GM18502 (cell line): ENCODE measurements at regions not wholly inside any gene's neighbourhood (a gene's known extent, or its start where the extent isn't known, plus 50 kb on each side); places are given as distances from the start of the nearest gene placed in this dataset.

ENCODE experiments used
- ATAC-seq: cut with Tn5 transposase; IDR thresholded peaks from one replicate; pipeline ENCODE4 v1.9.1; 2021; ENCODE audit warnings: mild to moderate bottlenecking; ENCODE audit not compliant: unreplicated experiment, poor library complexity

DNA sequence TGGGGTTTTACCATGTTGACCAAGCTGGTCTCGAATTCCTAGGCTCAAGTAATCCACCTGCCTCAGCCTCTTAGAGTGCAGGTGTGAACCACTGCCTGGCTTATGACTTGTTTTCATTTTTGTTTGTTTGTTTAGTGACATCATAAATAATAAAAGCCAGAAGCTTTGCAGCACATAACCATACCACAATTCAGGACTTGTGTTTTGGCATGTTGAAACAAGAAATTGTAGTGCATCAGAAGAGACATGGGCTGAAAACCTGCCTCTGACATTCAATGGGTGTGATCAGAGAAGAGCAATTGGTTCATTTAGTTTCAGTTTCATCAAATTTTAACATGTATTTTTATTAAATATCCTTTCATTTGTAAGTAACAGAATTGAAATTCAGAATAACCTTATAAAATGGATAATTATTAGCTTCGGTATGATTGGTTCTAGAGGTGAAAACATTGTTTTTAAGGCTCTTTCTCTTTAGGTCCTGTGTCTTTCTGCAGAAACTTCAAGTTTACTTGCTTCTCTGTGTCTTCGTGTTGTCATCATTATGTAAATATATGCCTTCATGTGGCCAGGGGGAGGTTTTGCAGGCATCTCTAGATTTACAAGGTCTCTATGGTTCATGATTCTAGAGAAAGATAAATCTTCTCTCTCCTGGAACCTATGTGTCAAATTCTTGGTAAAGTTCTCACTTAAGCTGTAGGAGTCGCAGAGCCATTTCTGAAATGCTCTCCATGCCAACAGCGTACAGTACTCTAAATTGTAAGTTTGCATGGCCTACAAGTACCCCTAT, 312.0 kb downstream of the KCNC2 start:
- no peak for ATAC-seq

DNA sequence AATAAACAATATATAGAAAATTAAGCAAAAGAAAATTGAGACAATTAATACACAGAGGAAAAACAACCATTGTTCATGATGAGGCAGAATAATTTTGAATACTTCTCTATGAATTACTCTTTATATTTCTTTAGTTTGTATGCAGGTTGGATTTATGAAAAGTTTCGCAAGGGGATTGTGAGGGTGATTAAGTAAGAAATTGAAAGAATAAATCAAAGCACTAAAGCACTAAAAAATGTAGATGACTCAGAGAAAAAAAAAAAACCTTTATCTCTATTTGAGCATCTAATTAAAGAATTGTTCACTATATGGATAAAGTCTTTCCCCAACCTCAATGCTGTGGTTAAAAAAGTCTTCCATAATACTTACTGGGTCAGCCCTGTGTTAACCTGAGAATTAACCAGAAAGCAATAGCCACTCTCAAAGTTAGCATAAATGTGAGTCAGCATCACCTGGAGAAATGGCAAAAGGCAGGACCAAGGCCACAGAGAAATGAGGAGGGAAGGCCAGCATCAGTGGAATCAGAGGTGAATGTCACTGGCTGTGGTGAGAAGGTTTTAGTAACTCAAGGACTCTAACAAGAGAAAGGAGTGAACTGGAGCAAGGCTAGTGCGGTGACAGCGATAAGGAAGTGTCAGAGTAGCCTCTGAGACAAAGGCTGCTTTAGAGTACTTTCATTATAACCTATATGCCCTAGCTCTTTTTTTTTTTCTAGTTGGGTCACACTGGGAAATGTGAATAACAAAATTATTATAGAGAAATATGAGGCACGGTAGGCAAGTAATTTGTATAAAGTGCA, 310.4 kb downstream of the KCNC2 start:
- no peak for ATAC-seq

DNA sequence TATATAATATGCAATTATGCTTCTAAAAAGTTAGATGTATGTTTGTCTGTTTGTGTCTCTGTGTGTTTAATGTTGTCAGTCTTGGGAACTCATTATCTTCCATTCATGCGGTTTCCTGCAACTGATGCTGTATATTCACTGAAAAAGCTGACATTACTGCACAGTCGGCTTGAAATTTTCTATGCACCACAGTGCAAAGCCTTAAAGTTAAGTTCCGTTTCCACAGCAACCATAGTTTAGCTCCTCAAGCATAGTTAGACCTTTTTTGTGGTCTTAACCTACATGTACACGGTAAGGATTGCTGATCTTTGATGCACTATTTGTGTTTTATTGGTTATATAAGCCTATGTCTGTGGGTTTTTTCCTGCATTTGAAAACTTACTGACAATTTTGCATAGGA, 309.4 kb downstream of the KCNC2 start:
- ATAC-seq, result no peak

DNA sequence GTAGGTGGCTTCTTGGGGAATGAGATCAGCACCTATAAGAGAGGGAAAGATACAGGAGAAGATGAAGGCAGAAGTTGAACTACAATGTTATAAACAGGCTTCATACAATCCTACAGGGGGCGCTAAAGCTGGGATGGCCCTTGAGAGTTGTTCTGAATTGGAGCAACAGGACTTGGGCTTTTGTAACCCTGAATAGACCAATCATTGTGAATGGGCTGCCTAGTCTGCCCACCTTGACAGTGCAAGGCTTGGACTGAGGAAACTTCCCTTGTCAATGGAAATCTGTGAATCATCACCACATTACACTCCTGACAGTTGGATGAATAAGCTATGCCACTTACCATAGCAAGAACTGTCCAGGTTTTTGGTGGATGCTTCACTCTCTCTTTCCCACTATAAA, 306.1 kb downstream of the KCNC2 start:
- no peak for ATAC-seq

DNA sequence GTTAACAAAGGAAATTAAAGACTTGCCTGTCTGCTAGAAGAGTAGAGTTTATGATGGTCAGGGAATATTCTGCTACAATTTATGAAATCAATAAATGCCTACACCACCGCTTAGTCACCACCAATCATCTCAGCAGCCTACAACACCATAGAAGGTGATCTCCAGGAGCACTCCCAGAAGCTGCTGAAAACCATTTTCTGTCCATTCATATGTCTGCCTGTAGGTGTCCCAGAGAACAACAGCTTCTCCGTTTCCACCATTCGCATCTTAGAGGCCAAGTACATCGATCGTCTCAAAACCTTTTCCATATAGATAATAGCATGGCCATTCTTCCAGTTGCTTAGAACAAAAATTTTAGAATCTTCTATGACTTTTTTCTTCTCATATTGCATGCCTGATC, 303.4 kb downstream of the KCNC2 start:
- ATAC-seq, result no peak

DNA sequence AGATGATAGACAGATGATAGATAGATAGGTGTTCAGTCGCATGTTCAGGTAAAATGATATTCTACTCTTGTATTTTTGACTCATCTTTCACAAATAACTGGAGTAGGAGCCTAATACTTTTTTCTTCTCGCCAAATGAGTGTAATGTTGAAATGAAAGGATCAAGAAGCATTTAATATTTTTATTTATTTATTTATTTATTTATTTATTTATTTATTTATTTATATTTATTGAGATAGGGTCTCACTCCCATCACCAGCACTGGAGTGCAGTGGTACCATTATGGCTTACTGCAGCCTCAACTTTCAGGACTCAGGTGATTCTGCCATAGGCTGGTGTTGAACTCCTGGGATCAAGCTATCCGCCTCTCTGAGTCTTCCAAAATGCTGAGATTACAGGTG, 298.8 kb downstream of the KCNC2 start:
- ATAC-seq, result no peak

DNA sequence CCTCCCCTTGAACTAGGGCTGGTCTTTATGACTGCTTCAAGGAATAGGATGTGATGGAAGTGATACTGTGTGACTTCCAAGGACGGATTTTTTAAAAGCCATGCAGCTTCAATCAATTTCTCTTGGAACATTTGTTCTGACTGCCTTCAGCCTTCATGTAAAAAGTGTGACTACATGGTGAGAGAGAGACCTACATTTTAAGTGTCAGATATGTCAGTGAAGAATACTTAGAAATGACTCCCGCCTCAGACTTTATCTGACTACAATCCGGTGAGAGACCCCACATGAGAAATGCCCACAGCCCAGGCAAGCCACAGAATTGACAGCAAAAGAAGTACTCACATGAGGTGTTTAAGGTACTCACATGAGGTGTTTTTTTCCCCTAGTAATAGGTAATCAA, 295.3 kb downstream of the KCNC2 start:
- ATAC-seq, result no peak

DNA sequence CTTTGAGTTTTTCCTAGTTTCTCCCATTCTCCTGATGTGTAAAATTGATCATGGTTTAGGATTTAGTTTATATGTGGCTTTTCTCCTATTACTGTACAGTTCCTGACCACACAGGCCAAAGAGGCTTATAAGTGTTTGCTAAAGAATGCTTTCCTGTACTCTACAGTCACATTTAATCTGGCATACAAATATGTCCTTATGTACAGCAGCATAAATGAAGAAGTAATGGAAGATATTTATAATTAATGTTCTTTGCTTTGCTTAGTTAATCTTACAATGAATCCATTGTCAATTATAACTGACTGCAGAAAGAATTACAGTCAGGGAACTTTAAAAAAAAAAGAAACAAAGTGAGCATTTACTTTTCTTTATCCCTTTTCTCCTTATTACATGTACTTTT, 293.9 kb downstream of the KCNC2 start:
- ATAC-seq, result no peak

DNA sequence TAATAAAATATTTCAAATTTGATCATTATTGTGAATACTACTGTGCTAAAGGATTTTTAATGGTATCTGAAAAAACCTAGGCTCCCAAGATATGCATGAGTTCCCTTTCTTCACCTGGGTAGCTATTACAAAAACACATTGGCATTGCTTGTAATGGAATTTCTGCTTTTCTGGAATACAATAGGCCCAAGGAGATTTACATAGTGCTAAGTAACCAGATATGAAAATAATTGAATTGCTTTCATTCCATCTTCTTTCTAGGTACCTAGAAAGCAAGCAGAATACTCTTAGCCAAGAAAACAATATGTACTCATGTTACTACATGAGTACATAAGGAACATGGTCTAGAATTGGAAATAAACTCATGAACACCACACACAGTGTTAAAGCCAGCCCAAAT, 291.9 kb downstream of the KCNC2 start:
- ATAC-seq, result no peak

DNA sequence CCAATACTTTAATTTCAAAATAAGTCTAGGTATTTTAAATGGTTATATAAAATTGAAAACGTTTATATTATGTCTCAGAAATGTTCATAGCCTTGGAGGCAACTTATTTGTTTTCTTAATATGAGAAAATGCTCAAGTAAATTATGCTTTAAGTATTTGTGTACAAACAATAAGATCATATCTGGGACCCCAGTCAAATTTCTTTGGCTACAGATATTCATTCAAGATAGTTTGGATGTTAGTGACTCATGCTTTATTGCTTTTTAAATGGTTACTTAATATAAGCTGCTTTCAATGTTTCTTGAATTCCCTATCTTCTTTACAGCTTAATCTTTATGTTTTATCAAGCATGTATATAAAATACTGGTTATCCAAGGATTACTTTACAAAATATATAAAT, 291.3 kb downstream of the KCNC2 start:
- ATAC-seq, result no peak

DNA sequence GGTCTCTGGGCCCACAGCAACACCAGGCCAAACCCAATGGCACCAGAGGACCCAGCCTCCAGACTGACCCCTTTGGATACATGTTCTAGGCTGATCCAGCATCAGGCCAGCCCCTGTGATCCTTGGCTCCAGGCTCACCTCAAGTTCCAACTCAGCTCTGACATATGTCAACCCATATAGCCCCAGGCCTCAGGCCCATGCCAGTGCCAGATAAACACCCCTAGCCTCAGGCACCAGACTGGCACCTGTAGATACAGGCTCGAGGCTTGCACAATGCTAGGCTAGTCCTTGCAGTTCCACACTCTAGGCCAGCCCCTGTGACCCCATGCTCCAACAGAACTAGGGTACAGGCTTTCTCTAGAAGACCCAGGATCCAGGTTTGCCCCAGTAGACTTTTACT, 287.5 kb downstream of the KCNC2 start:
- ATAC-seq, result no peak

DNA sequence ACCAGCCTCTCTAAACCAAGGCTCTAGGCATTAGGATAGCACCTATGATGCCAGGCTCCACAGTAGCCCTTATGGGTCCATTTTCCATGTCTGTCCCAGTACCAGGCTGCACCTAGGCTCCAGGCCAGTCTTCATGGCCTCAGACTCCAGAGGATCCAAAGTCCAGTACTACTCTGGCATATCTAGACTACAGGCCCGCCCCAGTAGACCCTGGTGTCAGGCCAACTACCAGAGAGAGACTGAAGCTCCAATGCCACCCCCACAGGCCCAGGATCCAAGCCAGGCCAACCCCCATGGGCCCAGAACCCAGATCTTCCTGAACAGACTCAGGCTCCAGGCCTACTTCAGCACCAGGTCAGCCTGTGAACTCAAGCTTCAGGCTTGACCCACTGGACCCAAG, 287.0 kb downstream of the KCNC2 start:
- no peak for ATAC-seq

DNA sequence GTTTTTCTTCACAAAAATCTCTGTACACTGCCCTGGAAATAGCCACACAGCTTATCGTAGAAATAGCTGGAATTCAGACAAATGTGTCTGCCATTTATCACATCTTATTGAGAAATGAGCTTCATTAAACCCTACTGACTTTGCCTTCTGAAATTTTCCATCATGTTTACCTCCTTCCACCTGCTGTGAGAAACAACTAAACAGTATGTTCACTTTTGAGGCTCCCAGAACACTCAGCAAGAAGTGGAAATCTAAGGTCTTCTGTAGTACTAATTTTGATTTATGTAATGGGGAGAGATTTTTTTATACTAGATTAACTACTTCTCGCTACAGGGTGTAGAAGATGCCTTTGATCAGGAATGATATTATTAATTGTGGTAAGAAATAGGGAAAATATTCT, 268.0 kb downstream of the KCNC2 start:
- ATAC-seq, result no peak

DNA sequence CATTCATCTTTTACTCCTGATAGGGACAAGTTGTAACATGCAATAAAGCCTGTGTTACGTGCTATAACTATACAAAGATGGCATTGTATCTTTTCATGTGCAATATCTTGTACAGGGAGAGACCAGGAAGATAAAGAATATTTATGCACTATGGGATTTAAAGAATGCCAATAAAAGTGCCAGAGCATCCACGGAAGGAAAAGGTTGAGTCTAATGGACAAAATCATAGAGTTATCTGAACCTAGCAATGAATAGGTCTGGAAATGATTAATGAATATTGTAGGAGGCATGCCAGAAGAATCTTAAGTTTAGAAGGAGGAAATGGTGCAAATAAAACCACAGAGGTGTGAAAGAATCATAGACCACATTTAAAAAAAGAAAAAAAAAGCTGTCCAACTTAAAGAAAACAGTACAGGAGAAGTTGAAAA, 263.9 kb downstream of the KCNC2 start:
- no peak for ATAC-seq

DNA sequence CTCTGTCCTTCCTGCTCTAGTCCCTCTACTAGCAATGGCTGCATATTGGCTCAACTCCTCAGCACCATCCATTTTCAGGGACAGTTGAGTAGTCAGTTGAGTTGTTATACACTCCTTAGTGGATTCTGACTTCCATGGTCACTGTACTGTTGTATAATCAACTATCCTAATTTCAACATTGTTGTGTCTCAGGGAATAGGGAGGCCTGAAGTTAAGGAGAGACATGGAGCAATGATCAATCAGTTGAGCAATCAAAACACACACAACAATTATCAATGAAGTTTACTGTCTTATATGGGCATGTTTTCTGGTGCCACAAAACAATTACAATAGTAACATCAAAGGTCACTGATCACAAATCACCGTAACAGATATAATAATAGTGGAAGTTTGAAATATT, 255.9 kb downstream of the KCNC2 start:
- no peak for ATAC-seq

DNA sequence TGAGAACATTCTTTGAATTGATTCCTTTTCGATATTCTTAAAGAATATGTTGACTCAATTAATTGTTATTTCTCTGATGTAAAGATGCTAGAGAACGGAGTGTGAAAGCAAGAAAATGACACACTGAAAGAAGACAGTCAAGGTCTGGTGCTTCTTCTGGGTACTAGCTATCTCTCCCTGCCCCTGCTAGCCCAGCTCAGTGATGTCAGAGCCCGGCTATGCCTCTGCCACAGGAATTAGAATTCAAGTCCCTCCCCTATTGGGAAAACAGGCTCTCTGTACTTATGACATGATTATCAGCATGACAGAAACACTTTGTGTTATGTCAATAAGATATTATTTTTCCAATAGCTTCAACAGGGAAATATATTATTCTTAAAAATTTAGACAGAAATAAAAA, 252.4 kb downstream of the KCNC2 start:
- ATAC-seq, result no peak

DNA sequence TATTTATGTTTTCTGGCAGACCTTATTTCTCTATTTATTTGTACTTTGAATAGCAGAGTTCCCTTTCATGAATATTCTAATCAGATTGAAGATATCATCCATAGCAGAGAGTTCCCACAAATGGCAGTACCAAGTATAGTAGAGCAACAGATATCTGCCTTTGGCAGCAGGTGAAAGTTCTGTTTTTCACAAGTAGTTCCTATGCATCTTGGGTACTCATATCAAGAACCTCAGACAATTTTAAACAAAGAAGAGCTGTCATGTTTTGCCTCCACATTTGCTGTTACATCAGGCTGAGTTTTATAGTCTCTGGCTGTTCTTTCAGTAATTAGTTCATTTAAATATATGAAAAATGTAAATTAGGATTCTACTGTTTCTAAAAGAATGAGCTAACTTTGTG, 252.0 kb downstream of the KCNC2 start:
- ATAC-seq, result no peak

DNA sequence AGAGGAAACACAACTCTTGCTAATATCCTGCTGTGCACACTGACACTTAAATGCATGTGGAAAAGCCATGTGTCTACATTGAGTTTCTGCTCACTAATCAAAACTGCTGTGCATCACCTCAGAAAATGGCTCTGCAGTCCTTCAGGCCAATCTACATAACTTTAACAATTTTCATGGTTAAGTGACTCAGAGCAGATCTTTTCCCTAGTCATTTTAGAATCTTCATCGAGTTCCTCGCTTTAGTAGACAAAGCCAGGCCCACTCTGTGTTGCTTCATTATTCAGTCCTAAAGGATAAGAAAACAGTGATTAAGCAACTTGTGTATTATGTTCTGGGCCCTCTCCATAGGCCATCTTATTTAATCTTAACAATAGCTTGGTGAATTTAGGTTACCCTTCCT, 250.0 kb downstream of the KCNC2 start:
- no peak for ATAC-seq

DNA sequence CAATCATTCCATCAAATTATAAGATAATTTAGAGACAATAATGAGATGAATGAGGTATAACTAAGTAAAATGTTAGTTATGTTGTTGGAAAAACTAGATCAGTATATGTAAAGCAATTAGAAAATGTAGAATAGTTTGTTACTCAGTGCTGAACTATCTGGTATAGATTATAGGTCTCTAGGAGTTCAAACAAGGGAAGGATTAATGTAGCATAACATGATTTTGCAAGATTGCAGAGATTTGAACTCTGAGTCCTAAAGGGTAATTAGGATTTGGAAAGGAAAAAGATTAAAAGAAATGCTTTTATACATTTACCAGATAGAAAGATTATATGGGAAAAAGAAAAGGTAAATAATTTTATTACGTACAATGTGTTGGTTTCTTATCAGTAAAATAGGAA, 246.3 kb downstream of the KCNC2 start:
- no peak for ATAC-seq

DNA sequence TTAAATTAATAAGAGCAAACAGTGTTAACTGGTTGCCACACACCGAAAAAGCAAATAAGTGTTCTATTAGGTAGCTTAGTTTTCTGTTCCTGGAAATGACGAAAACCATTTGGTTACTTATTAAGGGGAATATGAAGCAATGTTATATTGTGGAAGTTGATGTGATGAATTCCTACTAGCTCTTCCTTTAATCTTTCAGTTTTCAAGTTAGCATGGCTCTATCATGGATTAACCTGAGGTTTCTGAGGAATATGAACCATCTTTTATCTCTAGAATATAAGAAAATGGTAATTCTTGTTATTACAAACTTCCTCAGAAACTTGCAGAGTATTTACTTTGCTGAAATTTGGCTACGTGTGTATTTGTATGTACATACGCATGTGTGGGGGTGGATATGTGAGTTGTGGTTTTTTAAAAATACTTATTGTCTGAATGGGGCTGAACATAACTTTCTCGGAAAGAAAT, 245.7 kb downstream of the KCNC2 start:
- no peak for ATAC-seq

DNA sequence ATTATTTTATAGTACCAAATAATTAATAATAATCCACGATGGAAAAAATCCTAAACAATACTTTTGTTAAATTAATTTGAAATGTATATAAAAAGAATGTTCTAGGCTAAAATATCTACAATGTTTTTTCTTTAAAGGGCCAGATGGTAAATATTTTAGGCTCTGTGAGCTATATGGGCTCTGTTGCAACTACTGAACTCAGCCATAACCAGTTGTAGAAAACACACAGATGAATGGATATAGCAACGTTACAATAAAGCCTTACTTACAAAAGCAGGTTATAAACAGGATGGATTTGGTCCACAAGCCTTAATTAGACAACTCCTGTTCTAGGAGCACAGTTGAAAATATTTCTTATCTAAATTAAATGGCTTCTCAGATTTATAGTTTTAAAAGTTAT, 245.2 kb downstream of the KCNC2 start:
- no peak for ATAC-seq

DNA sequence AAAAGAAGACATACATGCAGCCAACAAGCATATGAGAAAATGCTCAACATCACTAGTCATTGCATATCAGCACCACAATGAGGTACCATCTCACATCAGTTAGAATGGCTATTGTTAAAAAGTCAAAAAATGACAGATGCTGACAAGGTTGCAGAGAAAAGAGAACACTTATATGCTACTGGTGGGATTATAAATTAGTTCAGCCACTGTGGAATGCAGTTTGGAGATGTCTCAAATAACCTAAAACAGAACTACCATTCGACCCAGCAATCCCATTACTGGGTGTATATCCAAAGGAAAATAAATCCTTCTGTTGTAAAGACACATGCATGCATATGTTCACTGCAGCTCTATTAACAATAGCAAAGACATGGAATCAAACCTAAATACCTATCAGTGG, 238.4 kb downstream of the KCNC2 start:
- ATAC-seq, result no peak
